Liver (tissue), 8 donors: ENCODE measurements at regions not wholly inside any gene's neighbourhood (a gene's known extent, or its start where the extent isn't known, plus 50 kb on each side); places are given as distances from the start of the nearest gene placed in this dataset.

Experiments used
- DNase-seq: peaks from one replicate; pipeline ENCODE4 v3.0.0-alpha.2; 2017; ENCODE audit warnings: low spot score
- H3K27ac ChIP-seq, 2 donors: one replicate each; pipeline ENCODE4 v1.7.0; 2013; ENCODE audit warnings: inconsistent platforms in 2 of 2, low read length in 2 of 2, control low read depth in 1 of 2, low read depth in 1 of 2, mild to moderate bottlenecking in 1 of 2
- H3K27me3 ChIP-seq, 4 donors: one replicate each; pipeline versions ENCODE4 v1.6.1 to v1.7.0; 2013; ENCODE audit warnings: low read length in 3 of 4, inconsistent platforms in 1 of 4, mild to moderate bottlenecking in 1 of 4, moderate library complexity in 1 of 4; ENCODE audit not compliant: control insufficient read depth in 4 of 4, insufficient read depth in 4 of 4
- H3K36me3 ChIP-seq, 4 donors: one replicate each; pipeline versions ENCODE4 v1.6.1 to v1.7.0; 2013; ENCODE audit warnings: low read length in 3 of 4, mild to moderate bottlenecking in 3 of 4, low read depth in 1 of 4, moderate library complexity in 1 of 4; ENCODE audit not compliant: control insufficient read depth in 4 of 4, insufficient read depth in 3 of 4
- H3K4me1 ChIP-seq, 4 donors: one replicate each; pipeline versions ENCODE4 v1.6.1 to v1.7.0; 2013; ENCODE audit warnings: low read length in 3 of 4, mild to moderate bottlenecking in 3 of 4, moderate library complexity in 1 of 4; ENCODE audit not compliant: control insufficient read depth in 4 of 4, insufficient read depth in 4 of 4
- H3K4me3 ChIP-seq, 3 donors: one replicate each; pipeline versions ENCODE4 v1.6.1 to v1.7.0; 2013; ENCODE audit warnings: low read length in 3 of 3, control low read depth in 1 of 3, low read depth in 1 of 3, mild to moderate bottlenecking in 1 of 3
- H3K9ac ChIP-seq, 2 donors: one replicate each; pipeline ENCODE4 v1.7.0; 2013; ENCODE audit warnings: low read length in 2 of 2, mild to moderate bottlenecking in 2 of 2, moderate library complexity in 2 of 2, control low read depth in 1 of 2, low read depth in 1 of 2
- H3K9me3 ChIP-seq, 4 donors: one replicate each; pipeline versions ENCODE4 v1.6.1 to v1.7.0; 2013; ENCODE audit warnings: low read length in 3 of 4; ENCODE audit not compliant: control insufficient read depth in 4 of 4
- EGR1 ChIP-seq, 2 donors: IDR thresholded peaks; 2 replicates each; pipeline ENCODE4 v1.6.1; 2016 to 2018; ENCODE audit warnings: antibody characterized with exemption in 2 of 2, low read depth in 2 of 2
- FOXA1 ChIP-seq: IDR thresholded peaks from 2 replicates; pipeline ENCODE4 v1.6.1; 2016; ENCODE audit warnings: antibody characterized with exemption
- FOXA2 ChIP-seq: IDR thresholded peaks from 2 replicates; pipeline ENCODE4 v1.6.1; 2016; ENCODE audit warnings: antibody characterized with exemption
- GABPA ChIP-seq, 2 donors: IDR thresholded peaks in 1 of 2; conservative IDR thresholded peaks in 1 of 2; 2 replicates each; pipeline ENCODE4 v1.6.1; 2016; ENCODE audit warnings: antibody characterized with exemption in 2 of 2, mild to moderate bottlenecking in 1 of 2, moderate library complexity in 1 of 2
- HNF4A ChIP-seq, 2 donors: conservative IDR thresholded peaks; 2 replicates each; pipeline ENCODE4 v1.6.1; 2016; ENCODE audit warnings: antibody characterized with exemption in 2 of 2, mild to moderate bottlenecking in 2 of 2
- HNF4G ChIP-seq: IDR thresholded peaks from 2 replicates; pipeline ENCODE4 v1.6.1; 2016; ENCODE audit warnings: antibody characterized with exemption
- JUND ChIP-seq, 2 donors: IDR thresholded peaks; 2 replicates each; pipeline ENCODE4 v1.6.1; 2016; ENCODE audit warnings: antibody characterized with exemption in 2 of 2
- NR2F2 ChIP-seq: IDR thresholded peaks from 2 replicates; pipeline ENCODE4 v1.6.1; 2016; ENCODE audit warnings: antibody characterized with exemption
- RAD21 ChIP-seq, 2 donors: IDR thresholded peaks; 2 replicates each; pipeline ENCODE4 v1.6.1; 2016; ENCODE audit warnings: antibody characterized with exemption in 2 of 2, mild to moderate bottlenecking in 2 of 2
- RXRA ChIP-seq, 2 donors: IDR thresholded peaks; 2 replicates each; pipeline ENCODE4 v1.6.1; 2017 to 2018; ENCODE audit warnings: antibody characterized with exemption in 2 of 2, mild to moderate bottlenecking in 1 of 2
- SP1 ChIP-seq: IDR thresholded peaks from 2 replicates; pipeline ENCODE4 v1.6.1; 2018; ENCODE audit warnings: antibody characterized with exemption, mild to moderate bottlenecking
- TAF1 ChIP-seq: conservative IDR thresholded peaks from 2 replicates; pipeline ENCODE4 v1.6.1; 2016; ENCODE audit warnings: antibody characterized with exemption, mild to moderate bottlenecking
- YY1 ChIP-seq: IDR thresholded peaks from 2 replicates; pipeline ENCODE4 v1.6.1; 2016; ENCODE audit warnings: antibody characterized with exemption, mild to moderate bottlenecking
- WGBS: extraction: QIAGEN DNeasy Blood & Tissue Kit; methylation state at CpG from one replicate; pipeline ENCODE4 v1.1.7; 2013; 5-methylcytosine and 5-hydroxymethylcytosine counted together
- TF ChIP-seq, protein P1 (sequence below): fragments of 150-350 bp; IDR thresholded peaks from 2 replicates; pipeline ENCODE4 v1.5.1; 2017; ENCODE audit warnings: improper control_type of control experiment, low read depth, low read length; ENCODE audit not compliant: missing input control
- TF ChIP-seq, protein P2 (sequence below): IDR thresholded peaks from 2 replicates; pipeline ENCODE4 v1.6.1; 2016; ENCODE audit warnings: antibody characterized with exemption
- TF ChIP-seq, protein P3 (sequence below): IDR thresholded peaks from 2 replicates; pipeline ENCODE4 v1.6.1; 2016; ENCODE audit warnings: antibody characterized with exemption
- TF ChIP-seq, protein P4 (sequence below): IDR thresholded peaks from 2 replicates; pipeline ENCODE4 v1.6.1; 2016; ENCODE audit warnings: antibody characterized with exemption
- TF ChIP-seq, protein P5 (sequence below): IDR thresholded peaks from 2 replicates; pipeline ENCODE4 v1.6.1; 2016; ENCODE audit warnings: antibody characterized with exemption, mild to moderate bottlenecking
- donor health status: healthy.
- donor health status: healthy.
- donor health status: healthy.
- donor health status: healthy.
- donor health status: healthy.

DNA sequence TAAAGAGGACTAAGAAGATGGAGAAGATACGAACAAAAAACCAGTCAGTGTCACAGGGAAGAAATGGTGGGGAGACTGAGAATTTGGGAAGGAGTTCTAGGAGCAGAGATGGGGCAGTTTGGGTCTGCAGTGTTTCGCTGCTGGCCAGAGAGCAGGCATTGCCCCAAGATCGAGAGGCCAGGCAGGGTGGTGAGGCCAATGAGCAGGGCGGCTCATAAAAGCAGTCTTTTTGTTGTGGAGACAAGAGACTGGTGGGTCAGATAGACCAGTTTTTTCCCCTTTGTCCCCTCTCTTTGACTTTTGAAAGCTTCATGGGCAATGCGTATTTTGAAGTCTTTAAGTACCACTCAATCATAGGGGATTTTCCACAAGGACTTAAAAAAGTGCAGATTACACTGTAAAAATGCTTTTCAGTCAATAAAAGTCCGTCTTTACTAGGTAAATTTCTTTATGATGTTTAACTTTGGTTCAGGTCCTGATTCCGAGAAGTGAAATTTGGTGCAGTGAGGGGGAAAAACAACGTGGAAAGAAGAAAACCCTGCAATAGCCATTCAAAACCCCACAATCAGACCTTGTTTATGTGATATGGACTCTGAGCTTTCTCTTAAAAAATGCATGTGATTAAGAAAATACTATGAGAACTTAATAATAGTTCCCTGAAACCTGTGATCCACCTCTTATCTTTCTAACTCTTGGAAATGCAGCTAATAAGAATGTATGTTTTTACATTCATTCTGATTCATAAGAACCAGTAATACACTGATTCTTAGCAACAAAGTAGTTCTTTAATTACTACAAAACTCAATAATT, 338.9 kb downstream of the KLF5 start:
- Histone ChIP-seq H3K4me1 (no peaks in the 10 kb centered on the region), H3K36me3 (no peaks in the 10 kb centered on the region), H3K4me3 (no peak overlapping the region), H3K27ac (no peak overlapping the region), H3K9ac (no peak overlapping the region), H3K27me3 (no peaks in the 10 kb centered on the region), H3K9me3 (no peaks in the 10 kb centered on the region)
- no peak for DNase-seq
- 72% methylated on average over 8 of the region's 8 CpGs for WGBS
- TF ChIP-seq RXRA (IDR thresholded peaks at IDR 0.05): no peak
- no peak for TF ChIP-seq NR2F2
- TF ChIP-seq, protein P1, sequence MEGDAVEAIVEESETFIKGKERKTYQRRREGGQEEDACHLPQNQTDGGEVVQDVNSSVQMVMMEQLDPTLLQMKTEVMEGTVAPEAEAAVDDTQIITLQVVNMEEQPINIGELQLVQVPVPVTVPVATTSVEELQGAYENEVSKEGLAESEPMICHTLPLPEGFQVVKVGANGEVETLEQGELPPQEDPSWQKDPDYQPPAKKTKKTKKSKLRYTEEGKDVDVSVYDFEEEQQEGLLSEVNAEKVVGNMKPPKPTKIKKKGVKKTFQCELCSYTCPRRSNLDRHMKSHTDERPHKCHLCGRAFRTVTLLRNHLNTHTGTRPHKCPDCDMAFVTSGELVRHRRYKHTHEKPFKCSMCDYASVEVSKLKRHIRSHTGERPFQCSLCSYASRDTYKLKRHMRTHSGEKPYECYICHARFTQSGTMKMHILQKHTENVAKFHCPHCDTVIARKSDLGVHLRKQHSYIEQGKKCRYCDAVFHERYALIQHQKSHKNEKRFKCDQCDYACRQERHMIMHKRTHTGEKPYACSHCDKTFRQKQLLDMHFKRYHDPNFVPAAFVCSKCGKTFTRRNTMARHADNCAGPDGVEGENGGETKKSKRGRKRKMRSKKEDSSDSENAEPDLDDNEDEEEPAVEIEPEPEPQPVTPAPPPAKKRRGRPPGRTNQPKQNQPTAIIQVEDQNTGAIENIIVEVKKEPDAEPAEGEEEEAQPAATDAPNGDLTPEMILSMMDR: no peak
- TF ChIP-seq, protein P2, sequence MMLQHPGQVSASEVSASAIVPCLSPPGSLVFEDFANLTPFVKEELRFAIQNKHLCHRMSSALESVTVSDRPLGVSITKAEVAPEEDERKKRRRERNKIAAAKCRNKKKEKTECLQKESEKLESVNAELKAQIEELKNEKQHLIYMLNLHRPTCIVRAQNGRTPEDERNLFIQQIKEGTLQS: no peak
- TF ChIP-seq SP1: no peak
- TF ChIP-seq FOXA1: no peak
- TF ChIP-seq TAF1: no peak

DNA sequence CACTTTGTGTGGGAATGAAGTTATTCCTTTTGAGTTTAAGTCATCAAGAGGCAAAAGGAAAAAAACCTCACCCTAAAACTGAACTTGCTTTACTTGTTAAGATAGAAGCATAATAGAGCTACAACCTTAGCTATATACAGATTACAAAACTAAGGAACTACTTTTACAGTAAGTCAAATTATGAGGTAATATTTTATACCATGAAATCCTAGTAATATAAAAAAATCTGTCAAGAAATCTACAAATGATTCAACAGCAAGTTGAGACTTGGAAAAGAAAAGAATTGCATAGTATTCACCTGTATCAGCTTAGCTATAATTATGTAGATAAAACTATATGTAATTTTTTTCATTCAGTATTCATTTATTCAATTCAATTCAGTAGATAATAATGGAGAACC, 335.3 kb downstream of the KLF5 start:
- no peak for DNase-seq
- H3K9ac ChIP-seq: no peak overlapping the region
- no peaks in the 10 kb centered on the region for H3K4me1 ChIP-seq
- H3K9me3 ChIP-seq: peaks cover 0 to 3% (median 1%) of the 10 kb centered on the region in 4 donors
- H3K36me3 ChIP-seq: no peaks in the 10 kb centered on the region
- no peak overlapping the region for H3K27ac ChIP-seq
- no peaks in the 10 kb centered on the region for H3K27me3 ChIP-seq
- TF ChIP-seq SP1 (no peak), NR2F2 (no peak), GABPA (IDR thresholded peaks at IDR 0.05 in 1 of 2, conservative IDR thresholded peaks at IDR 0.05 in 1 of 2) (no peak), EGR1 (IDR thresholded peaks at IDR 0.05; ENCODE audit: low read depth in 2 of 2) (no peak), HNF4G (no peak), RAD21 (IDR thresholded peaks at IDR 0.05) (no peak), YY1 (no peak), FOXA2 (no peak), JUND (IDR thresholded peaks at IDR 0.05) (no peak), HNF4A (conservative IDR thresholded peaks at IDR 0.05) (no peak), FOXA1 (no peak), TAF1 (no peak), RXRA (IDR thresholded peaks at IDR 0.05) (no peak)
- TF ChIP-seq, protein P2: no peak
- TF ChIP-seq, protein P1: no peak
- TF ChIP-seq, protein P3, sequence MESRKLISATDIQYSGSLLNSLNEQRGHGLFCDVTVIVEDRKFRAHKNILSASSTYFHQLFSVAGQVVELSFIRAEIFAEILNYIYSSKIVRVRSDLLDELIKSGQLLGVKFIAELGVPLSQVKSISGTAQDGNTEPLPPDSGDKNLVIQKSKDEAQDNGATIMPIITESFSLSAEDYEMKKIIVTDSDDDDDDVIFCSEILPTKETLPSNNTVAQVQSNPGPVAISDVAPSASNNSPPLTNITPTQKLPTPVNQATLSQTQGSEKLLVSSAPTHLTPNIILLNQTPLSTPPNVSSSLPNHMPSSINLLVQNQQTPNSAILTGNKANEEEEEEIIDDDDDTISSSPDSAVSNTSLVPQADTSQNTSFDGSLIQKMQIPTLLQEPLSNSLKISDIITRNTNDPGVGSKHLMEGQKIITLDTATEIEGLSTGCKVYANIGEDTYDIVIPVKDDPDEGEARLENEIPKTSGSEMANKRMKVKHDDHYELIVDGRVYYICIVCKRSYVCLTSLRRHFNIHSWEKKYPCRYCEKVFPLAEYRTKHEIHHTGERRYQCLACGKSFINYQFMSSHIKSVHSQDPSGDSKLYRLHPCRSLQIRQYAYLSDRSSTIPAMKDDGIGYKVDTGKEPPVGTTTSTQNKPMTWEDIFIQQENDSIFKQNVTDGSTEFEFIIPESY: no peak
- TF ChIP-seq, protein P4, sequence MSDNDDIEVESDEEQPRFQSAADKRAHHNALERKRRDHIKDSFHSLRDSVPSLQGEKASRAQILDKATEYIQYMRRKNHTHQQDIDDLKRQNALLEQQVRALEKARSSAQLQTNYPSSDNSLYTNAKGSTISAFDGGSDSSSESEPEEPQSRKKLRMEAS: no peak
- TF ChIP-seq, protein P5, sequence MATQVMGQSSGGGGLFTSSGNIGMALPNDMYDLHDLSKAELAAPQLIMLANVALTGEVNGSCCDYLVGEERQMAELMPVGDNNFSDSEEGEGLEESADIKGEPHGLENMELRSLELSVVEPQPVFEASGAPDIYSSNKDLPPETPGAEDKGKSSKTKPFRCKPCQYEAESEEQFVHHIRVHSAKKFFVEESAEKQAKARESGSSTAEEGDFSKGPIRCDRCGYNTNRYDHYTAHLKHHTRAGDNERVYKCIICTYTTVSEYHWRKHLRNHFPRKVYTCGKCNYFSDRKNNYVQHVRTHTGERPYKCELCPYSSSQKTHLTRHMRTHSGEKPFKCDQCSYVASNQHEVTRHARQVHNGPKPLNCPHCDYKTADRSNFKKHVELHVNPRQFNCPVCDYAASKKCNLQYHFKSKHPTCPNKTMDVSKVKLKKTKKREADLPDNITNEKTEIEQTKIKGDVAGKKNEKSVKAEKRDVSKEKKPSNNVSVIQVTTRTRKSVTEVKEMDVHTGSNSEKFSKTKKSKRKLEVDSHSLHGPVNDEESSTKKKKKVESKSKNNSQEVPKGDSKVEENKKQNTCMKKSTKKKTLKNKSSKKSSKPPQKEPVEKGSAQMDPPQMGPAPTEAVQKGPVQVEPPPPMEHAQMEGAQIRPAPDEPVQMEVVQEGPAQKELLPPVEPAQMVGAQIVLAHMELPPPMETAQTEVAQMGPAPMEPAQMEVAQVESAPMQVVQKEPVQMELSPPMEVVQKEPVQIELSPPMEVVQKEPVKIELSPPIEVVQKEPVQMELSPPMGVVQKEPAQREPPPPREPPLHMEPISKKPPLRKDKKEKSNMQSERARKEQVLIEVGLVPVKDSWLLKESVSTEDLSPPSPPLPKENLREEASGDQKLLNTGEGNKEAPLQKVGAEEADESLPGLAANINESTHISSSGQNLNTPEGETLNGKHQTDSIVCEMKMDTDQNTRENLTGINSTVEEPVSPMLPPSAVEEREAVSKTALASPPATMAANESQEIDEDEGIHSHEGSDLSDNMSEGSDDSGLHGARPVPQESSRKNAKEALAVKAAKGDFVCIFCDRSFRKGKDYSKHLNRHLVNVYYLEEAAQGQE: no peak
- H3K4me3 ChIP-seq: no peak overlapping the region
